AG04450 (cell line): ENCODE measurements at regions not wholly inside any gene's neighbourhood (a gene's known extent, or its start where the extent isn't known, plus 50 kb on each side); places are given as distances from the start of the nearest gene placed in this dataset.

Source experiments
- CTCF ChIA-PET: fragments of 300-600, 350-600 bp; formaldehyde crosslinking; extraction: SDS; loops from one replicate; lab custom pipeline; 2022; ENCODE audit warnings: antibody characterized with exemption, inconsistent platforms; lab: Charles Lee
- POLR2A ChIA-PET: fragments of 350-600 bp; formaldehyde crosslinking; extraction: SDS; loops from one replicate; lab custom pipeline; 2021; ENCODE audit warnings: antibody characterized with exemption, inconsistent platforms; lab: Yijun Ruan, JAX
- DNase-seq: peaks from one replicate; pipeline ENCODE4 v3.0.0-alpha.2; 2011; ENCODE audit warnings: low read depth, low spot score
- H3K27ac ChIP-seq: one replicate; pipeline ENCODE4 v1.5.1; 2012; ENCODE audit warnings: low read depth, low read length, control low read depth
- H3K27me3 ChIP-seq: one replicate; pipeline ENCODE4 v1.6.0; 2012; ENCODE audit warnings: low read length; ENCODE audit not compliant: control insufficient read depth, insufficient read depth
- H3K4me3 ChIP-seq: 2 replicates; pipeline ENCODE4 v1.5.1; 2011; ENCODE audit warnings: mild to moderate bottlenecking, low read depth, low read length, control low read depth
- H3K9me3 ChIP-seq: 2 replicates; pipeline ENCODE4 v1.5.1; 2012; ENCODE audit warnings: low read length; ENCODE audit not compliant: control insufficient read depth, insufficient read depth
- TF ChIP-seq, protein P1 (sequence below): IDR thresholded peaks from 2 replicates; pipeline ENCODE4 v1.5.1; 2011; ENCODE audit warnings: low read depth, low read length, control low read depth, inconsistent platforms

- Histone ChIP-seq H3K27ac (no peak overlapping the region), H3K4me3 (no peak overlapping the region), H3K27me3 (no peaks in the 10 kb centered on the region), H3K9me3 (peaks cover 7% of the 10 kb centered on the region)
- CTCF ChIA-PET, result no interaction called here
- TF ChIP-seq, protein P1, sequence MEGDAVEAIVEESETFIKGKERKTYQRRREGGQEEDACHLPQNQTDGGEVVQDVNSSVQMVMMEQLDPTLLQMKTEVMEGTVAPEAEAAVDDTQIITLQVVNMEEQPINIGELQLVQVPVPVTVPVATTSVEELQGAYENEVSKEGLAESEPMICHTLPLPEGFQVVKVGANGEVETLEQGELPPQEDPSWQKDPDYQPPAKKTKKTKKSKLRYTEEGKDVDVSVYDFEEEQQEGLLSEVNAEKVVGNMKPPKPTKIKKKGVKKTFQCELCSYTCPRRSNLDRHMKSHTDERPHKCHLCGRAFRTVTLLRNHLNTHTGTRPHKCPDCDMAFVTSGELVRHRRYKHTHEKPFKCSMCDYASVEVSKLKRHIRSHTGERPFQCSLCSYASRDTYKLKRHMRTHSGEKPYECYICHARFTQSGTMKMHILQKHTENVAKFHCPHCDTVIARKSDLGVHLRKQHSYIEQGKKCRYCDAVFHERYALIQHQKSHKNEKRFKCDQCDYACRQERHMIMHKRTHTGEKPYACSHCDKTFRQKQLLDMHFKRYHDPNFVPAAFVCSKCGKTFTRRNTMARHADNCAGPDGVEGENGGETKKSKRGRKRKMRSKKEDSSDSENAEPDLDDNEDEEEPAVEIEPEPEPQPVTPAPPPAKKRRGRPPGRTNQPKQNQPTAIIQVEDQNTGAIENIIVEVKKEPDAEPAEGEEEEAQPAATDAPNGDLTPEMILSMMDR, result no peak
- no peak for DNase-seq
- POLR2A ChIA-PET, result no interaction called here
These were observed 1004.2 kb downstream of the GRID1 start for GRCh38 chr10:85362401-85362800.

DNA sequence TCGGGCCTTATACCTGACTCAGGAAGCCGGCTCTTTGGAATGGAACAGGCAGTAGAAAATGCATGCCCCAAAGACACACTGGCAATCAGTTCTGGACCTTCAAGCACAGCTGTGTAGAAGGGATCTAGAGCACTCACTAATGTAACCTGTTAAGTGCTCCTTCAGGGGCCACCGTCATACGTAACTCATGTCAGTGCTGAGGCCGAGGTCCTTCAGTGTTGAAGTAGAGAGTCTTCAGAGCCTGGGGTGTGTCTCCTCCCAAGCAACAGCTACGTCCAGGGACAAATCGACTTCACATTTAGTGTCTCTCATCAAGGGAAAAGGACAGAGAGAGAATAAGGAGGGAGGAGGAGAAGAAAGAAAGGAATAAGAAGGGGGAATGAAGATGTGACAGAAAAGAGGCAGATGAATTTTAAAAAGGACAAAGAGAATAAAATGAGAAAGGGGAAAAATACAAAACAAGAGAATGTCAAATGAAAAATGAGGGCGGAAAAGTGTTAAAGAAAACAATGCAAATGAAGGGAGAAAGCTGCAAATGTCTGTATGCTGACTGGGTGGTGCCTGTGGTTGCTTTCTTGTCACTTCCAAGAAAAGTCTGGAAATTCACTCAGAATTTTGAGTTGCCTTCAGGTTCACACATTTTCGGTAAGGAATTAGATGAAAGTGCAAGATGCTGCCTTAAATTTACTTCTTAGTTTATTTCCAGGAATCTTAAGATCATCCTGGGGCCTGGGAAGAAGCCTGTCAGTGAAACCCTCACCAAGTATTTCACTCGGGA, 989.4 kb downstream of the GRID1 start:
- ChIA-PET POLR2A (no interaction called here), CTCF (no interaction called here)
- H3K27ac ChIP-seq, result no peak overlapping the region
- TF ChIP-seq, protein P1, result no peak
- peaks cover 8% of the 10 kb centered on the region; the same call in 1 of the 2 replicates for H3K9me3 ChIP-seq
- no peak for DNase-seq
- no peak overlapping the region for H3K4me3 ChIP-seq
- H3K27me3 ChIP-seq, result no peaks in the 10 kb centered on the region

DNA sequence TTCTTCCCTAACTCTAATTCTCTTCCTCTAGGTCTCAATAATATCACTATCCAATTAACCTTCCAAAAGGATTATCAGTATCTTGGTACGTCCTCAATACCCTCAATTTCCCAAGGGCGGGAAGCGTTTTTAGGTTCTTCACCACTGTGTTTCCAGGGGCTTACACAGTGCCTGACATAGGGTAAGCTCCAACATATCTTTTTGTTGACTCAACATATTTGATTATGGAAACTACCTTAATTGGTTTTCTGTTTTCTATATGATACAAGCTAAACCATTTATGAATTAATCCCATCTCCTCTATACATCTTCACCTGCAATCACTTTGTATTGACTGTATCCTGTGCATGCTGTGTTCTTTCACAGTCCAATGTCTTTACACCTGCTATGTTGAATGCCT, 987.3 kb downstream of the GRID1 start:
- Histone ChIP-seq H3K27ac (no peak overlapping the region), H3K9me3 (peaks cover 3% of the 10 kb centered on the region), H3K4me3 (no peak overlapping the region), H3K27me3 (no peaks in the 10 kb centered on the region)
- CTCF ChIA-PET, result no interaction called here
- no peak for DNase-seq
- TF ChIP-seq, protein P1, result no peak
- POLR2A ChIA-PET, result no interaction called here

GRCh38 chr10:85400981-85401695, 965.5 kb downstream of the GRID1 start:
- Histone ChIP-seq H3K27me3 (no peaks in the 10 kb centered on the region), H3K9me3 (peaks cover 12% of the 10 kb centered on the region; the same call in 1 of the 2 replicates), H3K4me3 (no peak overlapping the region), H3K27ac (no peak overlapping the region)
- TF ChIP-seq, protein P1, result no peak
- DNase-seq, result no peak
- ChIA-PET CTCF (no interaction called here), POLR2A (no interaction called here)

DNA sequence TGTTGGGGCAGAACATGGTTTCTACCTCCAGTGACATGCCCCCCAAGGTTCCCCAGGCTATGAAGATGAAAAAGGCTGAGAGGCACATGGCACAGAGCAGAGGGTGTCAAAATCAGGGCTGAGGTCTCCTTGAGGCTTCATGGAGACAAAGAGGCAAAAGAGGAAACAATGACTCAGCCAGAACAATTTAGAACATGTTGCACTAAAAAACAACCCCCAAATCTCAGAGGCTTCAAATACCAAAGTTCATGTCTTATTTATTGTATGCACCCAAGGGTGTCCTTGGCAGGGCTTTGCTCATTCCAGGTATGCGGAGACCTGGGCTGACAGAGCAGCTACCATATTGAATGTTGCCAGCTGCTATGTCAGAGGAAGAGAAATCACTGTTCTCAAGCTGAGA, 964.1 kb downstream of the GRID1 start:
- no peak for DNase-seq
- TF ChIP-seq, protein P1, result no peak
- POLR2A ChIA-PET, result no interaction called here
- Histone ChIP-seq H3K9me3 (peaks cover 16% of the 10 kb centered on the region; the same call in 1 of the 2 replicates), H3K27me3 (no peaks in the 10 kb centered on the region), H3K27ac (no peak overlapping the region), H3K4me3 (no peak overlapping the region)
- CTCF ChIA-PET, result no interaction called here
